Left ventricle myocardium inferior (tissue), 1 donor: ENCODE measurements at regions not wholly inside any gene's neighbourhood (a gene's known extent, or its start where the extent isn't known, plus 50 kb on each side); places are given as distances from the start of the nearest gene placed in this dataset.
"Not testable (repeated sequence)": the region's sequence is repeated elsewhere in the genome, so short reads cannot be mapped to it uniquely, and the experiment has no call there.

Source experiments
- DNase-seq: peaks from one replicate; pipeline ENCODE4 v3.0.0-alpha.2; 2020
- H3K27ac ChIP-seq: fragments of 200-600 bp; replicated peaks from 2 replicates; pipeline ENCODE4 v1.8.0; 2021
- H3K27me3 ChIP-seq: fragments of 200-600 bp; 2 replicates; pipeline ENCODE4 v1.8.0; 2021; ENCODE audit warnings: low read depth
- H3K36me3 ChIP-seq: fragments of 200-600 bp; 2 replicates; pipeline ENCODE4 v1.8.0; 2021
- H3K4me1 ChIP-seq: fragments of 200-600 bp; 2 replicates; pipeline ENCODE4 v1.8.0; 2021
- H3K4me3 ChIP-seq: fragments of 200-600 bp; 2 replicates; pipeline ENCODE4 v1.8.0; 2021; ENCODE audit warnings: mild to moderate bottlenecking, moderate library complexity
- H3K9me3 ChIP-seq: fragments of 200-600 bp; replicated peaks from 2 replicates; pipeline ENCODE4 v1.8.0; 2021
- intact Hi-C: fragments of 100-400 bp; cut with micrococcal nuclease; formaldehyde crosslinking; loops from one replicate; pipeline ENCODE4 v1.11.0; 2022
- TF ChIP-seq, protein P1 (sequence below): fragments of 200-600 bp; IDR thresholded peaks from 2 replicates; pipeline ENCODE4 v1.8.0; 2021; ENCODE audit warnings: antibody characterized with exemption, mild to moderate bottlenecking, borderline replicate concordance
- donor health status: DM: no; HTN: yes; CAD: no; lungs with severe emphysema.

GRCh38 chr10:6680735-6681134 is 100.7 kb upstream of the PRKCQ start:
- no peaks in the 10 kb centered on the region for H3K9me3 ChIP-seq
- no peaks in the 10 kb centered on the region for H3K36me3 ChIP-seq
- TF ChIP-seq, protein P1, sequence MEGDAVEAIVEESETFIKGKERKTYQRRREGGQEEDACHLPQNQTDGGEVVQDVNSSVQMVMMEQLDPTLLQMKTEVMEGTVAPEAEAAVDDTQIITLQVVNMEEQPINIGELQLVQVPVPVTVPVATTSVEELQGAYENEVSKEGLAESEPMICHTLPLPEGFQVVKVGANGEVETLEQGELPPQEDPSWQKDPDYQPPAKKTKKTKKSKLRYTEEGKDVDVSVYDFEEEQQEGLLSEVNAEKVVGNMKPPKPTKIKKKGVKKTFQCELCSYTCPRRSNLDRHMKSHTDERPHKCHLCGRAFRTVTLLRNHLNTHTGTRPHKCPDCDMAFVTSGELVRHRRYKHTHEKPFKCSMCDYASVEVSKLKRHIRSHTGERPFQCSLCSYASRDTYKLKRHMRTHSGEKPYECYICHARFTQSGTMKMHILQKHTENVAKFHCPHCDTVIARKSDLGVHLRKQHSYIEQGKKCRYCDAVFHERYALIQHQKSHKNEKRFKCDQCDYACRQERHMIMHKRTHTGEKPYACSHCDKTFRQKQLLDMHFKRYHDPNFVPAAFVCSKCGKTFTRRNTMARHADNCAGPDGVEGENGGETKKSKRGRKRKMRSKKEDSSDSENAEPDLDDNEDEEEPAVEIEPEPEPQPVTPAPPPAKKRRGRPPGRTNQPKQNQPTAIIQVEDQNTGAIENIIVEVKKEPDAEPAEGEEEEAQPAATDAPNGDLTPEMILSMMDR, result no peak
- no peak overlapping the region for H3K4me3 ChIP-seq
- intact Hi-C loops, result no loop called here
- no peaks in the 10 kb centered on the region for H3K27me3 ChIP-seq
- no peak overlapping the region for H3K27ac ChIP-seq
- no peak for DNase-seq
- no peaks in the 10 kb centered on the region for H3K4me1 ChIP-seq

GRCh38 chr10:6678956-6679355 is 98.9 kb upstream of the PRKCQ start:
- TF ChIP-seq, protein P1, result no peak
- no peak for DNase-seq
- H3K4me1 ChIP-seq, result no peaks in the 10 kb centered on the region
- H3K36me3 ChIP-seq, result no peaks in the 10 kb centered on the region
- no peak overlapping the region for H3K4me3 ChIP-seq
- H3K9me3 ChIP-seq, result no peaks in the 10 kb centered on the region
- intact Hi-C loops, result no loop called here
- H3K27ac ChIP-seq, result no peak overlapping the region
- no peaks in the 10 kb centered on the region for H3K27me3 ChIP-seq

DNA sequence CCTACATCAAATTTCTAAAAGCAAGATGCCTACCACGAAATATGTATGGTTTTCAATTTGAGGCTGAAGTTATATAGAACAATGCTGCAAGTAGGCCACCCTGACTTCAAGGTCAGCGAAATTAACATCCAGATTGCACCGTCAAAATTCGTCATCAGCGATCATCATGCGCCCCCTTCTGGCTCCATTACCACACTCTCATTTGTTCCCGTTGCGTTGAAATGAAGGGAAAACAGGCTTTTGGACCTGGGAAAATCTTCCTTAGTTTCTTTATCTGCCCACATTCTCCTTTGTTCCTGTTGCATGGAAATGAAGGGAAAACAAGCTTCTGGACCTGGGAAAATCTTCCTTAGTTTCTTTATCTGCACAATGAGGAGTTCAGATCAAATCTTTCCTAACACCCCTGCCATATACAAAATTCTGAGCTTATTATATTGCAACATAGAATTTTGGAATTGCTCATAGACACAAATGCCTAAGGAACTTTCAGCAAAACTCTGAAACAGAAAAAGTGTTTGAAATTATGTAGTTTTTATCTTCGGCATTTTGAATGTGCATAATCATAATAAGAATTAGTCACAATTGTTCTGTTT is 98.2 kb upstream of the PRKCQ start:
- DNase-seq, result peak; percentile 37
- Histone ChIP-seq H3K4me1 (no peaks in the 10 kb centered on the region), H3K9me3 (no peaks in the 10 kb centered on the region), H3K27ac (no peak overlapping the region), H3K27me3 (no peaks in the 10 kb centered on the region), H3K36me3 (no peaks in the 10 kb centered on the region), H3K4me3 (no peak overlapping the region)
- TF ChIP-seq, protein P1, result peak; percentile 72
- intact Hi-C loops, result no loop called here

DNA sequence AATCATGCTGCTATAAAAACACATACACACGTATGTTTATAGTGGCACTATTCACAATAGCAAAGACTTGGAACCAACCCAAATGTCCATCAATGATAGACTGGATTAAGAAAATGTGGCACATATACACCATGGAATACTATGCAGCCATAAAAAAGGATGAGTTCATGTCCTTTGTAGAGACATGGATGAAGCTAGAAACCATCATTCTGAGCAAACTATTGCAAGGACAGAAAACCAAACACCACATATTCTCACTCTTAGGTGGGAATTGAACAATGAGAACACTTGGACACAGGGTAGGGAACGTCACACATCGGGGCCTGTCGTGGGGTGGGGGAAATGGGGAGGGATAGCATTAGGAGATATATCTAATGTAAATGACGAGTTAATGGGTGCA is 97.1 kb upstream of the PRKCQ start:
- intact Hi-C loops, H3K4me3 ChIP-seq, H3K27me3 ChIP-seq, H3K27ac ChIP-seq, H3K36me3 ChIP-seq, H3K9me3 ChIP-seq, H3K4me1 ChIP-seq, DNase-seq: not testable (repeated sequence)

- peaks cover 17% of the 10 kb centered on the region for H3K4me1 ChIP-seq
- DNase-seq, result no peak
- intact Hi-C loops, result no loop called here
- TF ChIP-seq, protein P1, result no peak
- no peaks in the 10 kb centered on the region for H3K9me3 ChIP-seq
- H3K4me3 ChIP-seq, result no peak overlapping the region
- H3K27ac ChIP-seq, result no peak overlapping the region
- no peaks in the 10 kb centered on the region for H3K27me3 ChIP-seq
- no peaks in the 10 kb centered on the region for H3K36me3 ChIP-seq
Measured at GRCh38 chr10:6674291-6674690, 94.2 kb upstream of the PRKCQ start.

DNA sequence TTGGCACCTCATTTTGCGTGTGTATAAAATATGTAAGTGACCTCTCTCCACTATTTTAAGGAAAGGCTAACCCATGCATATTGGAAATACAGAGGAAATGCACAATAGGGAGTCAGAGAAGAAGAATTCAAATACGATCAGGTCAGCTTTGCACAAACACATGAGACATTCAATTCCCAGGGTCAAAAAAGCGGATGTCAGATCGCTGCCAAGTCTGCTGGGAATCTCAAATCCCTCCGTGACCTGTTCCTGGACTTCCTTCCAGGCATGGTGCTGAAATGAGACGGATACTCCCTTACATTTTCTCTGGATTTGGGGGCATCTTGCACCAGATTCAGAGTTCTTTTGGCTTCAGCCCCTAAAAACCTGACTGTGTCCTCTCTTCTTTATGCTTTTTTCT is 91.9 kb upstream of the PRKCQ start:
- Histone ChIP-seq H3K36me3 (no peaks in the 10 kb centered on the region), H3K4me3 (no peak overlapping the region), H3K9me3 (no peaks in the 10 kb centered on the region), H3K4me1 (peaks cover 17% of the 10 kb centered on the region), H3K27me3 (peaks cover 18% of the 10 kb centered on the region), H3K27ac (no peak overlapping the region)
- TF ChIP-seq, protein P1, result no peak
- intact Hi-C loops, result no loop called here
- DNase-seq, result no peak
